ENCODE measurements at regions not wholly inside any gene's neighbourhood (a gene's known extent, or its start where the extent isn't known, plus 50 kb on each side); places are given as distances from the start of the nearest gene placed in this dataset.

GRCh38 chr5:93247105-93247504, 333.9 kb downstream of the NR2F1-AS1 start:
- H3K4me3 ChIP-seq (ENCODE audit: low read depth, low read length) = no peak overlapping the region
- DNase-seq (ENCODE audit: low read depth, low spot score) = no peak
- TF ChIP-seq CTCF (IDR thresholded peaks at IDR 0.05; ENCODE audit: low read depth, low read length) = no peak
- in situ Hi-C loops (cut with HindIII; ENCODE audit: low sequenced_read_pairs) = no loop called here

GRCh38 chr5:93246090-93246855, 334.7 kb downstream of the NR2F1-AS1 start:
- in situ Hi-C loops (cut with HindIII; ENCODE audit: low sequenced_read_pairs) = no loop called here
- peak; percentile 90 for DNase-seq (ENCODE audit: low read depth, low spot score)
- TF ChIP-seq CTCF (IDR thresholded peaks at IDR 0.05; ENCODE audit: low read depth, low read length) = no peak
- no peak overlapping the region for H3K4me3 ChIP-seq (ENCODE audit: low read depth, low read length)

- DNase-seq (ENCODE audit: low read depth, low spot score) = no peak
- in situ Hi-C loops (cut with HindIII; ENCODE audit: low sequenced_read_pairs) = no loop called here
- TF ChIP-seq CTCF (IDR thresholded peaks at IDR 0.05; ENCODE audit: low read depth, low read length) = no peak
- H3K4me3 ChIP-seq (ENCODE audit: low read depth, low read length) = no peak overlapping the region
Measured at GRCh38 chr5:93245226-93245625, 335.8 kb downstream of the NR2F1-AS1 start.

GRCh38 chr5:93243481-93243880, 337.5 kb downstream of the NR2F1-AS1 start:
- TF ChIP-seq CTCF (IDR thresholded peaks at IDR 0.05; ENCODE audit: low read depth, low read length) = no peak
- no peak for DNase-seq (ENCODE audit: low read depth, low spot score)
- in situ Hi-C loops (cut with HindIII; ENCODE audit: low sequenced_read_pairs) = no loop called here
- no peak overlapping the region for H3K4me3 ChIP-seq (ENCODE audit: low read depth, low read length)

GRCh38 chr5:93240228-93240834, 340.7 kb downstream of the NR2F1-AS1 start:
- DNase-seq (ENCODE audit: low read depth, low spot score) = no peak
- H3K4me3 ChIP-seq (ENCODE audit: low read depth, low read length) = no peak overlapping the region
- TF ChIP-seq CTCF (IDR thresholded peaks at IDR 0.05; ENCODE audit: low read depth, low read length) = no peak
- in situ Hi-C loops (cut with HindIII; ENCODE audit: low sequenced_read_pairs) = no loop called here

GRCh38 chr5:93236807-93237421, 344.1 kb downstream of the NR2F1-AS1 start:
- no peak overlapping the region for H3K4me3 ChIP-seq (ENCODE audit: low read depth, low read length)
- no peak for DNase-seq (ENCODE audit: low read depth, low spot score)
- TF ChIP-seq CTCF (IDR thresholded peaks at IDR 0.05; ENCODE audit: low read depth, low read length) = no peak
- in situ Hi-C loops (cut with HindIII; ENCODE audit: low sequenced_read_pairs) = no loop called here
